Fibroblast of skin of left biceps (primary cell): ENCODE measurements at regions not wholly inside any gene's neighbourhood (a gene's known extent, or its start where the extent isn't known, plus 50 kb on each side); places are given as distances from the start of the nearest gene placed in this dataset.
"Not testable (repeated sequence)": the region's sequence is repeated elsewhere in the genome, so short reads cannot be mapped to it uniquely, and the experiment has no call there.

Experiments
- DNase-seq, 2 experiments: peaks; one replicate each; pipeline ENCODE4 v3.0.0-alpha.2; 2013; ENCODE audit warnings: low read depth in 2 of 2

- DNase-seq, result no peak
Measured at GRCh38 chr3:68676136-68676535, 256.2 kb downstream of the TAFA4 start.

GRCh38 chr3:68667346-68667745 is 265.0 kb downstream of the TAFA4 start:
- no peak for DNase-seq

GRCh38 chr3:68666429-68667136 is 265.8 kb downstream of the TAFA4 start:
- DNase-seq, result peak; percentile 32 to 36

- DNase-seq, result no peak
Measured at GRCh38 chr3:68664276-68664675, 268.1 kb downstream of the TAFA4 start.

- DNase-seq, result no peak
Measured at GRCh38 chr3:68662176-68662575, 270.2 kb downstream of the TAFA4 start.

- not testable (repeated sequence) for DNase-seq
Measured at GRCh38 chr3:68650657-68651056, 281.7 kb downstream of the TAFA4 start.

- no peak for DNase-seq
Measured at GRCh38 chr3:68648494-68648893, 283.9 kb downstream of the TAFA4 start.

- DNase-seq, result no peak
Measured at GRCh38 chr3:68631850-68632545, 300.3 kb downstream of the TAFA4 start.

- DNase-seq, result no peak
Measured at GRCh38 chr3:68620211-68620610, 312.1 kb downstream of the TAFA4 start.

GRCh38 chr3:68614087-68614486 is 318.3 kb downstream of the TAFA4 start:
- no peak for DNase-seq

GRCh38 chr3:68571321-68571720 is 361.0 kb downstream of the TAFA4 start:
- no peak for DNase-seq

- DNase-seq, result no peak
Measured at GRCh38 chr3:68560728-68561127, 371.6 kb downstream of the TAFA4 start.

GRCh38 chr3:68535782-68536181 is 396.6 kb downstream of the TAFA4 start:
- no peak for DNase-seq

GRCh38 chr3:68523330-68523729 is 409.0 kb downstream of the TAFA4 start:
- DNase-seq, result no peak

- DNase-seq, result no peak
Measured at GRCh38 chr3:68515237-68515636, 417.1 kb downstream of the TAFA4 start.

- no peak for DNase-seq
Measured at GRCh38 chr3:68504201-68504600, 428.1 kb downstream of the TAFA4 start.

- not testable (repeated sequence) for DNase-seq
Measured at GRCh38 chr3:68485845-68486244, 446.5 kb downstream of the TAFA4 start.

GRCh38 chr3:68485051-68485450 is 447.3 kb downstream of the TAFA4 start:
- DNase-seq, result no peak

GRCh38 chr3:68483601-68484000 is 448.7 kb downstream of the TAFA4 start:
- DNase-seq, result no peak

GRCh38 chr3:68483041-68483440 is 449.3 kb downstream of the TAFA4 start:
- no peak for DNase-seq

GRCh38 chr3:68482565-68482964 is 449.8 kb downstream of the TAFA4 start:
- no peak for DNase-seq

GRCh38 chr3:68479779-68480178 is 452.6 kb downstream of the TAFA4 start:
- DNase-seq, result no peak

GRCh38 chr3:68468695-68469375 is 463.5 kb downstream of the TAFA4 start:
- no peak for DNase-seq
